Stimulated activated CD4-positive, alpha-beta T cell treated with anti-CD3 and anti-CD28 coated beads, Interleukin-15, amount 100 ng/mL, for 24 hours (primary cell): ENCODE measurements at regions not wholly inside any gene's neighbourhood (a gene's known extent, or its start where the extent isn't known, plus 50 kb on each side); places are given as distances from the start of the nearest gene placed in this dataset.

Experiments
- DNase-seq: peaks from one replicate; pipeline ENCODE4 v3.0.0-alpha.2; 2020

- DNase-seq: no peak
Observed at GRCh38 chr2:180733330-180733729, 247.1 kb upstream of the UBE2E3 start.

- DNase-seq: no peak
Observed at GRCh38 chr2:180732337-180732736, 248.1 kb upstream of the UBE2E3 start.

DNA sequence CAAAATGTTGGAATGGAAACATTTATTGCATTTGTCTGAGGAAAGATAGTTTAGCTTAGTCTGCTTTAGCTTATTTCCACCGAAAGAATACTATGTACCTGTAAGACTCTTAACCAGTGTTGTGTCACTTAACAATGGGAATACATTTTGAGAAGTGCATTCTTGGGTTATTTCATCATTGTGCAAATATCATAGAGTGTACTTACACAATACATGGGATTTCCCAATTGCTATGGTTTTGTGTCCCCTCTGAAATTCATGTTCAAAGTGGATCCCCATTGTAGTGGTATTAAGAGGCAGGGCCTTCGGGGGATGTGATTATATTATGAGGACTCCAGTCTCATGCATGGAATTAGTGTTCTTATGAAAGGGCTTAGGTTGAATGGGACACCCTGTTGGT, 249.4 kb upstream of the UBE2E3 start:
- DNase-seq: no peak

GRCh38 chr2:180728928-180729559, 251.4 kb upstream of the UBE2E3 start:
- no peak for DNase-seq

DNA sequence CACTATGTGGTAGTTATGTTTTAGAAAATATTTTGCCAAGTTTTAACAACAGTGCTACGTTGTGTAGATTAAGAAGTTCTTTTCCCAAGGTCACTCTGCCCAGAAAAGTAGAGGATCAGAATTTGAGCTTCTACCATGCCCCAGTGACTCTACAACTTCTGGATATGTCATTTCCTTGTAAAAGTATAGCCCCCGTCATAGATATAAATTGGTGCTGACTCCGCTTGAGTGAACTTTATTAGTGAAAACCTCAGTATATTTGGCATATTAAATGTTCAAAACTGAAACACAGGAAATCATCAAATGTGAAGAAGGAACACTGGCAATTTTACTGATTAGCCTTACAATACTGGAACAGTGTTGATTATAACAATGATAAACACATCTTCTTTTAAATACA, 256.7 kb upstream of the UBE2E3 start:
- DNase-seq: no peak

DNA sequence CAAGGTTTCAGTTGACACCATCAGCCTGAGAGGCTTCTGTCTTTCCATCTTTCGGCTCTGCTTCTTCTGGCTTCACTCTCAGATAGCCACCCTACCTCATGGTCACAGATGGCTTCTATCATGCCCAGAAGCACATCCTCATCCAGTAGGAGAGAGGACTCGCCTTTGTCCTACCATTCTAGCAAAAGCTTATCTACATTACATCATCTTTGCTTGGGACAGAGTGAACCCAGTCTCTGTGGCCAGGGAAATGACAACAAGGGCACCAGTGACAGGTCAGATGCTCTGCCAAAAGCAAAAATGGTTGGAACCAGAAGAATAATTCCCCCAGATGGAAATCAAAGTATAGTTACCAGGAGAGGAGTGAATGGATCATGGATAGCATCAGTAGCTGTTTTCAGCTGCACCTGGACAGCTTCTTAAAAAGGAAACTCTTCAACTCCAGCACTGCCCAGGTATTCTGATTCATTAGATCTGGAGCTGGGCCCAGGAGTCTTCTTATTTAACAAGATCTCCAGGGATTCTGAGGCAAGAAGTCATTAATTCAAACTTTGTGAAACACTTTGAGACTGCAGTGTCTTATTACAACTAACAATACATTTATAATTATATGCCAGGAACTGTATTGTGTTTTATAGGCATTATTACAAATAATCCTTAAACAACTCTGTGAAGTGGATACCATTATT, 257.7 kb upstream of the UBE2E3 start:
- DNase-seq: no peak

DNA sequence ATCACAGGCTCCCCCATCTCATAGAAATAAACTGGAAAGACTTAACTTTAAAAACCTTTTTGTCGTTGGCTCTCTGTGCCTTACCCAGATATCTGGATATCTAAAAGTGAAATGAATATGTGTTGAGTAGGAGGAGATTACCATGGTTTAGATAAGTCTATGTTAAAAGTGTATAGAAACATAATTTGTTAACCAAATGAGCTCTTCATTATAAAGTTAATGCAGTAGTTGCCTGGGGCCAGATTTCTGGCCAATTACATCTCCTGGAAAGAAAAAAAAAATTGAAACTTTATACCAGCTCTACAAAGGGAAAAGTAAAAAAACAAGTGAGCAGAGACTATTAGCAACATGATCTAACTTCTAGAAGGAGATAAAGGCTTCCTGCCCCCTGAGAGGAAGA, 259.6 kb upstream of the UBE2E3 start:
- no peak for DNase-seq

DNA sequence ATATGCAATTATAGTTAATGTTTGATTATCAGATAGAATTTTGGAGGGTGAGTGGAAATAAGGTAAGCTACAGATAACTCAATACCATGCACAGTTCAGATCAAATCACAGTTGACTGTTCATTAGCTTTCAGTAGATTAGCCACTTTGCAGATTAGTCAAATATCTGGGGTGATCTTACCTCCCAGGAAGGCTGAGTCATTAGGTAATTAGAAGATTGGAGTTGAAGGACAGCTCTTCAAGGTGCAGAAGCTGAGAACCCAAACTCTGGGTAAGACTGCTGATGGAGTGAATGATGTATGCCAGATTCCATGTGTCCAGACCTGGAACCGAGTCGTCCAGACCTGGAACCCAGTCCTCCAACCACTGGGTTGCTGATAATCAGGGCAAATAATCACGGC, 262.8 kb upstream of the UBE2E3 start:
- DNase-seq: no peak

GRCh38 chr2:180716186-180717180, 263.9 kb upstream of the UBE2E3 start:
- no peak for DNase-seq

DNA sequence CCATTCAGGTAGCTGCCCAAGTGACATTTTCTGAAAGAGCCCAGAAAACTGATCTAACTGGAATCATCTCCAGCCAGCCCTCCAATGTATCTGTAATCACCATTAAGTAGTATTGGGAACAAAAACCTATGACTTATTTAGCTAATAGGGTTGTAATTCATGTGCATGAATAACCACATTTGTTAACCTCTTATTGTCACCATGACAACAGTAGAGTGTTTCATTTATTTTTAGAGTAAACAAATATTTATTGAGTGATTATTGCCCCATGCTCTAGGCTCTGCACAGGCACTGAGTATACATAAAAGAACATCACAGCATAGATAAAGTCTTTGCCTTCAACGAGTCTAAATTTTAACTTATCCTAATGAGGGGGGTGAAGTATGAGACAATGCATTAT, 265.4 kb upstream of the UBE2E3 start:
- no peak for DNase-seq

DNA sequence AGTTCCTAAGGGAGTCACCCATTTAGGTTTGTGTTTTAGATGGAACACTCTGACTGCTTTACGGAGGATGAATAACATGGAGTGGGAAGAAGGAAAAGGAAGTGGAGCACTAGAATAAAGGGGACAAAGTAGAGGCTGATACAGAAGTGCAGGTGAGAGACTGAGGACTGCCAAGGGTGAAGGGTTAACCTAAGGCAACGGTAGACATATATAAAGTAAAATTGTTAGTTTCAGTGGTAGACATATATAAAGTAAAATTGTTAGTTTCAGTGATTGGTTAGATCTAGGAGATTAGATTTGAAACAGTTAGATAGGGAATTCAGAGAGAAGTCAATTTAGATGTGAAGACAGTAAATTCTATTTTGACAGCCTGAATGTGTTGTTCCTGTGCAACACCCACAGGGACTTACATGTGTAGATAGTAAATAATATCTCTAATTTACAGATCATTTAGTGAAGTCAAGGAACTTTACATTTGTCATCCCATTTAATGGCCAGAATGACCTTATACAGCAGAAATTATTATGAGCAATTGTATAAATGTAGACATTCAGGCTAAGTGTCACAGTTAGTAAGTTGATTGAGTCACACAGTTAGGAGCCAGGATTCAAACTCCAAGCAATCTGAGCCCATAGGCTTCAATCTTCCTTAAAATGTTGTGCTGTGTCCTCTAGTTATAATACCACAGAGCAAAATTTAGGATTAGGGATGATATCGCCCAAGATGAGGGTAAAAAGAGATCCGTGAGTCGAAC, 270.8 kb upstream of the UBE2E3 start:
- no peak for DNase-seq

- no peak for DNase-seq
Observed at GRCh38 chr2:180707884-180708205, 272.6 kb upstream of the UBE2E3 start.

DNA sequence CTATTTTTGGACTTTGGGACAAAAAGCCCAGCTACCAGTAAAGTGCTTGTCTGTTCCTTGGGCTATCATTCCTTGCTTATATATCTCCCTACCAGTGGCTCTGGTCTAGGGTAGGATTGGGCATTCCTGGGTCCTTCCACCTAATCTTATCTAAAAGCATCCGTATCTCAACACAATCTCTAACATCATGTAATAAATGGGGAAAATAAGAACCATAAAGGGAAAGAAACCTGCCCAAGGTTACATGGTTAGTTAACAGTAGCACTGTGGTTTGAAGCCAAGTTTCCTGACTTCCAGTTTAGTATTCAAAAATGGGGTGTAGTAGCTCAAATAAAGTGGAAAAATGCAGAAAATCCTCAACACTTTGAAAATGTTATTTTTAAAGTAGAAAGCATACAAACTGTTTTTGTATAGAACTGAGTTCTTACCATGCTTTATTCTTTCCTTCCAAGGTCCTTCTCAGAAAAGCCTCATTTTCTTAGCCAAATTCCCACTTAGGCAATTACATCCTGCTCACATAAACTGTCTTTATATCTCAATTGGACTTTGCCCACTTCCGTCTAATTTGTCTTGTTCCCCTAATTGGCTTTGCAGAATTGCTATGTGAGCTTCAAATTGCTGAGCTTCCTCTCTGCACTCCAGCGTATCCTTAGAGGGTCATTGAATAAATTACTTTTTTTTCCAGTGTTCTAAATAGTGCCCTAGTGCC, 273.1 kb upstream of the UBE2E3 start:
- no peak for DNase-seq

- no peak for DNase-seq
Observed at GRCh38 chr2:180706694-180707093, 273.7 kb upstream of the UBE2E3 start.

DNA sequence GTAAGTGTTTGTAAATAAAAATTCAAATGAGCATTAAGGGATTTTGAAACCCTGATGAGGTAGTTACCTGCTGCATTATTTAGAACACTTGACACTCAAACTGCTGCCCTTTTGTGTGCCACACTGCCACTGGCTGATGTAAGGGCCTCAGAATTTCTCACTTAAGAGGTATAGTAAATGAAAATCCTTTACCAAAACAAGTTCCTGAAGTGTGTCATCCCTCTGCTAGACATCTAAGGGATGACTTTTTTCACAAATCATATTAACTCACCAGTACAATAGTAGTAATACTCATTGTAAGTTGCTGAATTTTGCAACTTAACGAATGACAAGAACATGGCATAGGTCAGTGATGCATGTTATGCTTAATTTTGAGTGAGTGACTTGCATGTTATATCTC, 274.9 kb upstream of the UBE2E3 start:
- DNase-seq: no peak

GRCh38 chr2:180705122-180705521, 275.3 kb upstream of the UBE2E3 start:
- no peak for DNase-seq

DNA sequence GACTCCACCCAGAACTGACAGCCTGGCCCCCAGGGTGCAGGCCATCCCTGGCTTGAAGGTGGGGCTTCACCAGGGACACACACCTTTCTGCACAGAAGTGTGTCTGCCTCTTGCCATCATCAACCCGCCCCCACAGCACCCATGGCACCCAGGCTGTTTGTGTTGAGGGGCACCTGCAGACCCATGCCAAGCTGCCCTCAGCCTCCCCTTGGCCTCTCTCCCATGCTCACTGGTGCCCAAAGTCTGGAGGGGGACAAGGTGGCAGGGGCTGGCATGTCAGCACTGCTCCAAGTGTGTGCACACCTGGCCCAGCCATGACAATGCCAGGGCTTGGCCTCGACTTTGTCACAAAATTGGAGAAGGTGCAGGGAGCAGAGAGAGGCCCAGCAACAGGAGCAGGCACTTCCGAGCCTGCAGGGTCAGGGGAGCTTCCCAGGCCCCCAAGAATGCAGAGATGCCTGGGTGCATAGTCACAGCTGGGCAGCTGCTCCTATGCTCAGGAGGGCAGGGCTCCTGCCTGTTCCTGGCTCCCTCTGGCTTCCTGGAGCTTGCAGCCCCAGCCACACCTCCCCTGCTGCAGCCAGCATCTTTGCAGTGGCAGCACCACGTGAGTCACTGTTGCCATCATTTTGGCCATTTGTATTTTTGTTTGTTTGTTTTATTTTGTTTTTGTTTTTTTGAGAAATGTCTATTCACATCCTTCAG, 280.6 kb upstream of the UBE2E3 start:
- DNase-seq: no peak

DNA sequence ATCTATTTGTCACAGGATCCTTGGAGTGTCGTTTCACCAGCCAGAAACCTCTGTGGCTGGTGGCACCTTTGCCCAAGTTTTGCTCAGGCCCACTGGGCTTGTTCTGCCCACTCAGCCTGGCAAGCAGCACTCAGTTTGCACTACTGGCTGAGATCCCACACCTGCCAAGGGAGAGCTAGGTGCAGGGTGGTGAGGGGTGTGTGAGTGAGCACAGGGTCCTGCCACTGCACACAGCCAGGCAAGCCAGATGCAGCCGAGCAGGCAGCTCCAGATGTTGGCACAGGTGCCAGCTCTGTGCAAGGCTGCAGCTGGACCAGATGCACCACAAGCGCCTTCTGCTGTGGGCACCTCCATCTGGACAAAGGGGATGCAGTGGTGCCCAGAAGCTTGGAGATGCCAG, 281.7 kb upstream of the UBE2E3 start:
- DNase-seq: no peak

DNA sequence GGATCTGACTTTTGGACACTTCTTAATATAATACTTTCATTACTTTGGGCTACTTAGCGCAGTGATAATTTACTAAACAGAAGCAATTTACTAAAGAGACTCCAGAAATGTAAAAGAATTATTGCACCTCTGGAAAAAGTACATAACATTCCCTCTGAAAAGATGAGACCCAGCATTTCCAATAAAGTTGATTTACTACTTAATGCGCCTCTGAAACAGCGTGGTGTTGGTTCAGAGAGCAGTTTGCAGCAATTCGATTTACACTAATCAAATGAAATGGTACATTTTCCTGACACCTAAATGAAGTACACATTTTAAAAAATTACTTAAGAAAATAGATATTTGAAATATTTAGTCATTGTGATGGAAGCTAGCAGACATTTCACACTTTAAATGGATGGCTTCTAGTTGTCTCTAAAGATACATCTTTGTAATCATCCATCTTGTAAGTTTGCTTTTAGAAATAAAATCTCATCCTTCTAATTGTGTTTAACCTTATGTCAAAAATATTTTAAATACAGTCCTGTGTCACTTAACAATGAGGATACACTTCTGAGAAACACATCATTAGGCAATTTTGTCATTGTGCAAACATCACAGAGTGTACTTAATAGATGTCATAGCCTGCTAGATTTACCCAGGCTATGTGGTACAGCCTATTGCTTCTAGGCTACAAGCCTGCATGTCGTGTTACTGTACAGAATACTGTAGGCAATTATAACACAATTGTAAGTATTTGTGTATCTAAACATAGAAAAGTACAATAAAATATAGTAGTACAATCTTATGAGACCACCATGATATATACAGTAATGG, 284.6 kb upstream of the UBE2E3 start:
- DNase-seq: no peak

- DNase-seq: no peak
Observed at GRCh38 chr2:180694445-180695421, 285.7 kb upstream of the UBE2E3 start.
